GM12878 (cell line): ENCODE measurements at regions not wholly inside any gene's neighbourhood (a gene's known extent, or its start where the extent isn't known, plus 50 kb on each side); places are given as distances from the start of the nearest gene placed in this dataset.

ENCODE experiments used
- ATAC-seq: fragments of 200-7000 bp; cut with Tn5 transposase; 3 replicates; pipeline ENCODE4 v1.9.1; 2020; ENCODE audit warnings: mild to moderate bottlenecking, moderate library complexity
- BruUV-seq: library from RNA; stranded (reverse); fragments of 400-500 nt; replicated peaks from 2 replicates; lab custom pipeline; 2021; lab: Mats Ljungman, UMichigan
- CTCF ChIA-PET: fragments of 300-600 bp; sonication (Branson Sonifier 250); formaldehyde crosslinking; extraction: SDS; loops from one replicate; lab custom pipeline; 2021; ENCODE audit warnings: inconsistent platforms; lab: Yijun Ruan, JAX
- POLR2A ChIA-PET: fragments of 350-600 bp; formaldehyde crosslinking; extraction: SDS; loops from one replicate; lab custom pipeline; 2021; ENCODE audit warnings: inconsistent platforms; lab: Charles Lee
- RAD21 ChIA-PET: fragments of 300-600 bp; sonication (Branson Sonifier 250); formaldehyde crosslinking; loops from one replicate; lab custom pipeline; 2023; ENCODE audit warnings: antibody characterized with exemption; ENCODE audit not compliant: unreplicated experiment; lab: Charles Lee
- SMC1A ChIA-PET: fragments of 300-600 bp; sonication (Branson Sonifier 250); formaldehyde crosslinking; loops from one replicate; lab custom pipeline; 2023; ENCODE audit not compliant: unreplicated experiment, uncharacterized antibody; lab: Charles Lee
- DNase-seq: peaks from one replicate; pipeline ENCODE4 v3.0.0-alpha.2; 2011; ENCODE audit warnings: low read depth, low spot score
- FAIRE-seq: peaks from 3 replicates; lab custom pipeline; 2011; peaks lifted over from hg19 to GRCh38; lab: Jason Lieb, UNC
- H2AFZ ChIP-seq: 2 replicates; pipeline ENCODE4 v1.6.0; 2011; ENCODE audit warnings: low read depth, low read length, control low read depth; ENCODE audit not compliant: control insufficient read depth
- H3K27ac ChIP-seq: 2 replicates; pipeline ENCODE4 v1.5.1; 2011; ENCODE audit warnings: control low read depth; ENCODE audit not compliant: control insufficient read depth, insufficient read depth
- H3K27me3 ChIP-seq, 2 experiments: replicated peaks in 1 of 2; 2 replicates each; pipeline versions ENCODE4 v1.6.0 to v1.6.1; 2011; ENCODE audit warnings: low read length in 1 of 2; ENCODE audit not compliant: control insufficient read depth in 2 of 2, insufficient read depth in 2 of 2
- H3K36me3 ChIP-seq, 2 experiments: 2 replicates each; pipeline ENCODE4 v1.5.1; 2011; ENCODE audit warnings: low read length in 1 of 2; ENCODE audit not compliant: control insufficient read depth in 2 of 2, insufficient read depth in 2 of 2
- H3K4me1 ChIP-seq: 2 replicates; pipeline ENCODE4 v1.6.1; 2011; ENCODE audit warnings: mild to moderate bottlenecking, low read length, moderate library complexity, mixed read lengths; ENCODE audit not compliant: control insufficient read depth, insufficient read depth
- H3K4me2 ChIP-seq: 2 replicates; pipeline ENCODE4 v1.6.0; 2011; ENCODE audit warnings: control low read depth; ENCODE audit not compliant: control insufficient read depth, insufficient read depth
- H3K4me3 ChIP-seq: fragments of 200-600 bp; sonication (generic); 2 replicates; pipeline ENCODE4 v1.5.1; 2016
- H3K79me2 ChIP-seq: 2 replicates; pipeline ENCODE4 v1.6.0; 2011; ENCODE audit warnings: low read length; ENCODE audit not compliant: control insufficient read depth, insufficient read depth
- H3K9ac ChIP-seq: 2 replicates; pipeline ENCODE4 v1.8.0; 2011; ENCODE audit warnings: low read length, control low read depth, mixed read lengths; ENCODE audit not compliant: control insufficient read depth, insufficient read depth
- H3K9me3 ChIP-seq: replicated peaks from 3 replicates; pipeline ENCODE4 v1.5.1; 2011; ENCODE audit warnings: mild to moderate bottlenecking, low read length; ENCODE audit not compliant: control insufficient read depth, insufficient read depth
- H4K20me1 ChIP-seq: 2 replicates; pipeline ENCODE4 v1.6.0; 2011; ENCODE audit not compliant: control insufficient read depth, insufficient read depth
- HDAC2 ChIP-seq: fragments of 200-600 bp; sonication (generic); IDR thresholded peaks from 2 replicates; pipeline ENCODE4 v1.6.1; 2017
- KAT2A ChIP-seq: conservative IDR thresholded peaks from 2 replicates; pipeline ENCODE4 v1.6.1; 2011; ENCODE audit warnings: low read depth, low read length; ENCODE audit not compliant: control insufficient read depth
- NR2C2 ChIP-seq: IDR thresholded peaks from 2 replicates; pipeline ENCODE4 v1.6.1; 2011; ENCODE audit warnings: borderline replicate concordance, low read depth; ENCODE audit not compliant: control insufficient read depth, insufficient read length
- PAX5 ChIP-seq: IDR thresholded peaks from 2 replicates; pipeline ENCODE4 v1.6.1; 2011; ENCODE audit warnings: low read depth, low read length, borderline replicate concordance
- PAX8 ChIP-seq: fragments of 450-650 bp; IDR thresholded peaks from 2 replicates; pipeline ENCODE4 v1.6.1; 2017; ENCODE audit warnings: mild to moderate bottlenecking, moderate library complexity
- PML ChIP-seq: IDR thresholded peaks from 2 replicates; pipeline ENCODE4 v1.6.1; 2012; ENCODE audit warnings: low read length, inconsistent platforms
- POLR2A ChIP-seq: IDR thresholded peaks from 2 replicates; pipeline ENCODE4 v1.6.1; 2011; ENCODE audit warnings: low read depth, mild to moderate bottlenecking, low read length
- RAD21 ChIP-seq: IDR thresholded peaks from 2 replicates; pipeline ENCODE4 v1.6.1; 2011; ENCODE audit warnings: mild to moderate bottlenecking, low read depth, low read length, moderate library complexity; ENCODE audit not compliant: insufficient read depth
- ZBTB40 ChIP-seq: fragments of 450-650 bp; IDR thresholded peaks from 2 replicates; pipeline ENCODE4 v1.6.1; 2016; ENCODE audit warnings: mild to moderate bottlenecking, moderate library complexity, borderline replicate concordance
- WGBS: methylation state at CpG from one replicate; pipeline ENCODE4 v1.1.6; 2016; ENCODE audit warnings: low lambda C conversion rate; ENCODE audit not compliant: insufficient replicate concordance, insufficient coverage; ENCODE audit errors: missing lambda C conversion rate; 5-methylcytosine and 5-hydroxymethylcytosine counted together
- in situ Hi-C: fragments of 300-500 bp; cut with MboI; formaldehyde crosslinking; loops from 9 replicates; pipeline ENCODE4 v1.14.3; 2018; ENCODE audit warnings: mixed read lengths
- intact Hi-C: fragments of 100-400 bp; cut with micrococcal nuclease; formaldehyde crosslinking; loops from one replicate; pipeline ENCODE4 v1.14.2; 2022; ENCODE audit not compliant: unreplicated experiment
- TF ChIP-seq, protein P1 (sequence below): fragments of 450-650 bp; formaldehyde crosslinking; IDR thresholded peaks from 2 replicates; pipeline ENCODE4 v1.5.0; 2022; ENCODE audit warnings: mild to moderate bottlenecking, missing genetic modification characterization

DNA sequence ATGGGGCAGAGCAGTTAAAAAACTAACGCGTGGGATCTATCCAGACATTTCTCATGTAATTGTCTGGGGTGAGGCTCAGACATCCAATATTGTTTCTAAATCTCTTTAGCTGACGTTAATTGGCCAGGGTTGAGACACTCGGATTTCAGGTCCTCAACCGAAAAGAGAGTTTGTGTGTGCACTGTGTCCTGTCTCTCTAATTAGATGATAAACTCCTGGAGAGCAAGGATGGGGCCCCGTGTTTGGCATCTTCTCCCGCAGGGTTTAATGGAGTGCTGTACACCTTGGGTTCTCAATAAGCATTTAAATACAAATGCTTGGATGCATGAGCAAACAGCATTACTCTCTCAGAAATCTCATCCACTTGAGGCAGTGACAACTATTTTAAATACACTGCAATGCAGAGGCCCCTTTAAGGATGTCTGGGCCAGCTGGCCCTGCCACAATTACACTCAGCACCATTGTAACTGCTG, 139.6 kb downstream of the MTX3 start:
- H4K20me1 ChIP-seq = no peaks in the 10 kb centered on the region
- FAIRE-seq (no peak), DNase-seq (no peak), ATAC-seq (no peak)
- no peaks in the 10 kb centered on the region for H3K79me2 ChIP-seq
- ChIA-PET POLR2A (no interaction called here), SMC1A (no interaction called here), CTCF (no interaction called here), RAD21 (no interaction called here)
- no peak overlapping the region for H2AFZ ChIP-seq
- in situ Hi-C loops = loop anchor here (5.0 kb wide), 1 partner anchor 299 kb away; no protein-coding TSS in a partner anchor
- H3K4me3 ChIP-seq = no peak overlapping the region
- no peaks in the 10 kb centered on the region for H3K36me3 ChIP-seq
- no peak overlapping the region for H3K27ac ChIP-seq
- H3K4me1 ChIP-seq = no peaks in the 10 kb centered on the region
- peaks cover 0 to 2% of the 10 kb centered on the region in 2 experiments; a peak in 1 of 4 replicates for H3K27me3 ChIP-seq
- WGBS = 59% methylated on average over 7 of the region's 7 CpGs
- TF ChIP-seq ZBTB40 = no peak
- no peak for TF ChIP-seq POLR2A
- TF ChIP-seq KAT2A = no peak
- no peak for TF ChIP-seq PAX5
- TF ChIP-seq, protein P1, sequence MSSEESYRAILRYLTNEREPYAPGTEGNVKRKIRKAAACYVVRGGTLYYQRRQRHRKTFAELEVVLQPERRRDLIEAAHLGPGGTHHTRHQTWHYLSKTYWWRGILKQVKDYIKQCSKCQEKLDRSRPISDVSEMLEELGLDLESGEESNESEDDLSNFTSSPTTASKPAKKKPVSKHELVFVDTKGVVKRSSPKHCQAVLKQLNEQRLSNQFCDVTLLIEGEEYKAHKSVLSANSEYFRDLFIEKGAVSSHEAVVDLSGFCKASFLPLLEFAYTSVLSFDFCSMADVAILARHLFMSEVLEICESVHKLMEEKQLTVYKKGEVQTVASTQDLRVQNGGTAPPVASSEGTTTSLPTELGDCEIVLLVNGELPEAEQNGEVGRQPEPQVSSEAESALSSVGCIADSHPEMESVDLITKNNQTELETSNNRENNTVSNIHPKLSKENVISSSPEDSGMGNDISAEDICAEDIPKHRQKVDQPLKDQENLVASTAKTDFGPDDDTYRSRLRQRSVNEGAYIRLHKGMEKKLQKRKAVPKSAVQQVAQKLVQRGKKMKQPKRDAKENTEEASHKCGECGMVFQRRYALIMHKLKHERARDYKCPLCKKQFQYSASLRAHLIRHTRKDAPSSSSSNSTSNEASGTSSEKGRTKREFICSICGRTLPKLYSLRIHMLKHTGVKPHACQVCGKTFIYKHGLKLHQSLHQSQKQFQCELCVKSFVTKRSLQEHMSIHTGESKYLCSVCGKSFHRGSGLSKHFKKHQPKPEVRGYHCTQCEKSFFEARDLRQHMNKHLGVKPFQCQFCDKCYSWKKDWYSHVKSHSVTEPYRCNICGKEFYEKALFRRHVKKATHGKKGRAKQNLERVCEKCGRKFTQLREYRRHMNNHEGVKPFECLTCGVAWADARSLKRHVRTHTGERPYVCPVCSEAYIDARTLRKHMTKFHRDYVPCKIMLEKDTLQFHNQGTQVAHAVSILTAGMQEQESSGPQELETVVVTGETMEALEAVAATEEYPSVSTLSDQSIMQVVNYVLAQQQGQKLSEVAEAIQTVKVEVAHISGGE (CRISPR knock-in tag) = no peak
- no peak for TF ChIP-seq RAD21
- TF ChIP-seq PAX8 = no peak
- no peak for TF ChIP-seq NR2C2
- no peak for TF ChIP-seq PML
- no peak for TF ChIP-seq HDAC2
- no TSS peak for BruUV-seq
- intact Hi-C loops = loop anchor here (10.0 kb wide), 1 partner anchor 827 kb away; no protein-coding TSS in a partner anchor
- H3K4me2 ChIP-seq = no peak overlapping the region
- H3K9me3 ChIP-seq = no peaks in the 10 kb centered on the region
- H3K9ac ChIP-seq = no peak overlapping the region
